ENCODE measurements at regions not wholly inside any gene's neighbourhood (a gene's known extent, or its start where the extent isn't known, plus 50 kb on each side); places are given as distances from the start of the nearest gene placed in this dataset.
A peak's percentile ranks its signal among the peaks of the same experiment; 100 is the strongest.

DNA sequence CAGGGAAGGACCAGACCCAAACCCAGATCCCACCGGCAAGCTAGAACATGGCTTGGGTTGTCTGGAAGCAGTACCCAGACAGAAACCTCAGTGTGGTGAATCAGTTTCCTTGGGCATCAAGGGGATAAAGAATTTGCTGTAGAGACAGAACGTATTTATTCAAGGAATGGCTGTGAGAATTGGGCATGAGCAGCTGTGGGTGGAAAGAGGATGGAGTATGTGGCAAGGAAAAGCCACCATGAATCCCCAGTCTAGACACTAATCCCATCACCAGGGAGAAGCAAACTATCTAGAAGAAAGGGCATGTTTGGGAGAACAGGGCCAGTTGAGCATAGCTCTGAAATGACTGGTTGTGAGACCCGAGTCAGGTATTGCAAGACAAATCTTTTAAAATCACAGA, 109.2 kb downstream of the TOMM20 start:
- Histone ChIP-seq H3K9me3 (ENCODE audit: control insufficient read depth in 1 of 2, low read length in 2 of 2) (no peaks in the 10 kb centered on the region), H3K27me3 (ENCODE audit: control insufficient read depth in 1 of 2, insufficient read depth in 2 of 2, low read length in 2 of 2) (no peaks in the 10 kb centered on the region), H3K4me3 (ENCODE audit: low read depth in 1 of 2, low read length in 2 of 2) (no peak overlapping the region), H3K4me1 (ENCODE audit: control insufficient read depth in 1 of 2, insufficient read depth in 2 of 2, low read length in 2 of 2) (no peaks in the 10 kb centered on the region), H3K9ac (ENCODE audit: low read depth in 1 of 2, low read length in 2 of 2) (no peak overlapping the region), H3K36me3 (ENCODE audit: control insufficient read depth in 1 of 2, insufficient read depth in 2 of 2, low read length in 2 of 2) (no peaks in the 10 kb centered on the region), H3K27ac (ENCODE audit: low read depth, low read length) (no peak overlapping the region)

DNA sequence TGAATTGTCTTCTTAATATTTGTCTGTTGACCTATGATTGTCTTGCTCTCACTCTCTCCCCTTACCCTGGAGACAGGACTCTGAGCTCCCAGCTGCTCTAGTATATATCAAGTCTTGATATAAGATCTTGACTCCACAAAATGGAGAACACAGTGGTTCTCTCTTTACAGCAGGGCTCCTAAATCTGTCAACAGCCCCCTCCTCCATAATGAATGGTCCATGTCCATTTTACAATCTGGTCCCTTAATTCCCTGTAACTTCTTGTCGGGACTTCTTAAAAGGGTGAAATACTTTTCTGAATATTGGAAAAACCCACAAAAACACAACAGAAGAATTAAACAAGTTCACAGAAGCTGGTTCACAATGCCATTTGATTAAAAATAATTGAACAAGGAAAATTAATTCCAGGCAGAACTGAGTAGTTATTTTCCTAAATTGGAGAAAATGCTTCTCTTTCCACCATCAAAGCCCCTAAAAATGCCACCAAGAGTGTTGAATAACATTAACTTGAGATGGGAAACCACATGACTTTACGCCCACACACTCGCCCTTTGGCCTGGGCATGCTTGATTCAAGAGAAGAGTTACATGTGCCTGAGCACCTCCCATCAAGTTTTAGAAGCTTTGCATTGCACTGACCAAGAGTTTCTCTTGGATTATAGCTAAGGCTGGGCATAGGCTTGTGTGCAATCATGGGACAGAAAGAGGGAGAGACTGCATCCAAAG, 109.8 kb downstream of the TOMM20 start:
- Histone ChIP-seq H3K27me3 (ENCODE audit: control insufficient read depth in 1 of 2, insufficient read depth in 2 of 2, low read length in 2 of 2) (no peaks in the 10 kb centered on the region), H3K27ac (ENCODE audit: low read depth, low read length) (no peak overlapping the region), H3K9ac (ENCODE audit: low read depth in 1 of 2, low read length in 2 of 2) (no peak overlapping the region), H3K36me3 (ENCODE audit: control insufficient read depth in 1 of 2, insufficient read depth in 2 of 2, low read length in 2 of 2) (no peaks in the 10 kb centered on the region), H3K4me1 (ENCODE audit: control insufficient read depth in 1 of 2, insufficient read depth in 2 of 2, low read length in 2 of 2) (no peaks in the 10 kb centered on the region), H3K9me3 (ENCODE audit: control insufficient read depth in 1 of 2, low read length in 2 of 2) (no peaks in the 10 kb centered on the region), H3K4me3 (ENCODE audit: low read depth in 1 of 2, low read length in 2 of 2) (no peak overlapping the region)

DNA sequence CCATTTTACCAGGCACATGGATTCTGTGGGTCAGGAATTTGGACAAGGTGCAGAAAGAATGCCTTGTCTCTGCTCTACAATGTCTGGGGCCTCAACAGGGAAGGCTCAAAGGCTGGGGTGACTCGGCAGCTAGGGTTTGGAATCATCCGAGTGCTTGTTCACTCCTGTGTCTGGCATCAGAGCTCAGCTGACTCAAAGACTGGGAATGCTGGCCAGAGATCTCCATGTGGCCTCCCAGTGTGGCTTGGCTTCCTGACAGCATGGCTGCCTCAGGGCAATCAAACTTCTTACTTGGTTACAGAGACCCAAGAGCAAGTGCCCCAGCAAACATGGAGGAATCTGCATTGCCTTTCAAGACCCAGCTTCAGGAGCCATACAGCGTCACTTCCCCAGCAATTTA, 110.5 kb downstream of the TOMM20 start:
- Histone ChIP-seq H3K9ac (ENCODE audit: low read depth in 1 of 2, low read length in 2 of 2) (no peak overlapping the region), H3K9me3 (ENCODE audit: control insufficient read depth in 1 of 2, low read length in 2 of 2) (no peaks in the 10 kb centered on the region), H3K27ac (ENCODE audit: low read depth, low read length) (no peak overlapping the region), H3K27me3 (ENCODE audit: control insufficient read depth in 1 of 2, insufficient read depth in 2 of 2, low read length in 2 of 2) (no peaks in the 10 kb centered on the region), H3K4me3 (ENCODE audit: low read depth in 1 of 2, low read length in 2 of 2) (no peak overlapping the region), H3K36me3 (ENCODE audit: control insufficient read depth in 1 of 2, insufficient read depth in 2 of 2, low read length in 2 of 2) (no peaks in the 10 kb centered on the region), H3K4me1 (ENCODE audit: control insufficient read depth in 1 of 2, insufficient read depth in 2 of 2, low read length in 2 of 2) (peaks cover 0 to under 1% of the 10 kb centered on the region in 2 donors)

DNA sequence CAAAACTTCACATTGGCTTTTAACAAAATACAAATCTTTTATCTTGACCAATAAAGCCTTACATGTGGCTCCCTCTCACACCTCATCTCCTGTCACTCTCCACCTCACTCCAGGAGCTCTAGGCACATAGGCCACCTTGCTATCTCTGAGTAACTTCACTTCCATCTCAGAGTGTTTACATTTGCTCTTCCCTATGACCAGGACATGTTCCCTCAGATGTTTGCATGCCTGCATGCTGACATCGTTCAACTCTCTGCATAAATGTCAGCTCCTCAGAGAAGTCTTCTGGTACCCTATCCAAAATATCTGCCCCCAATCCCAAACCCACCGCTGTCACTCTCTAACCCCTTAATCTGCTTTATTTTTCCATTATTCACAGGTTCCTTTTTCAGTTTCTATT, 110.9 kb downstream of the TOMM20 start:
- Histone ChIP-seq H3K27me3 (ENCODE audit: control insufficient read depth in 1 of 2, insufficient read depth in 2 of 2, low read length in 2 of 2) (no peaks in the 10 kb centered on the region), H3K4me3 (ENCODE audit: low read depth in 1 of 2, low read length in 2 of 2) (no peak overlapping the region), H3K36me3 (ENCODE audit: control insufficient read depth in 1 of 2, insufficient read depth in 2 of 2, low read length in 2 of 2) (no peaks in the 10 kb centered on the region), H3K9ac (ENCODE audit: low read depth in 1 of 2, low read length in 2 of 2) (no peak overlapping the region), H3K9me3 (ENCODE audit: control insufficient read depth in 1 of 2, low read length in 2 of 2) (no peaks in the 10 kb centered on the region), H3K4me1 (ENCODE audit: control insufficient read depth in 1 of 2, insufficient read depth in 2 of 2, low read length in 2 of 2) (peaks cover 0 to 5% of the 10 kb centered on the region in 2 donors), H3K27ac (ENCODE audit: low read depth, low read length) (no peak overlapping the region)

DNA sequence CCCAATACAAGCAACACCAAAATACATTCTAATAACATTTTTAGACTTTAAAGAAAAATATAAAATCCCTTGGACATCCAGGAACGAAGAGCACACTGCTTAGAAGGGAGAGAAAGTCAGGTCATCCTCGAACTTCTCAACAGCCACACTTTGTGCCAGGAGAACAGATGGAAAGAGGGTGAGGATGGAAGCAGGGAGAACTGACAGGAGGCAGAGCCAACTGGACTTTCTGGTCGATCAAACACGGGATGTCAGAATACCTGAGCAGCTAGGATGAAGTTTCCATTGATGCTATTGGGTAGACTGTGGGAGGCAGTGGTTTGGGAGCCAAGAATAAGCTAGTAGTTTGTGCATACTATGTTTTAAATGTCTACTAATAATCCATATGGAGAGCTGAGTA, 111.4 kb downstream of the TOMM20 start:
- H3K36me3 ChIP-seq (ENCODE audit: control insufficient read depth in 1 of 2, insufficient read depth in 2 of 2, low read length in 2 of 2) = no peaks in the 10 kb centered on the region
- H3K27me3 ChIP-seq (ENCODE audit: control insufficient read depth in 1 of 2, insufficient read depth in 2 of 2, low read length in 2 of 2) = no peaks in the 10 kb centered on the region
- H3K4me3 ChIP-seq (ENCODE audit: low read depth in 1 of 2, low read length in 2 of 2) = no peak overlapping the region
- no peak overlapping the region for H3K9ac ChIP-seq (ENCODE audit: low read depth in 1 of 2, low read length in 2 of 2)
- H3K4me1 ChIP-seq (ENCODE audit: control insufficient read depth in 1 of 2, insufficient read depth in 2 of 2, low read length in 2 of 2) = peaks cover 0 to 10% of the 10 kb centered on the region in 2 donors
- H3K9me3 ChIP-seq (ENCODE audit: control insufficient read depth in 1 of 2, low read length in 2 of 2) = no peaks in the 10 kb centered on the region
- no peak overlapping the region for H3K27ac ChIP-seq (ENCODE audit: low read depth, low read length)

DNA sequence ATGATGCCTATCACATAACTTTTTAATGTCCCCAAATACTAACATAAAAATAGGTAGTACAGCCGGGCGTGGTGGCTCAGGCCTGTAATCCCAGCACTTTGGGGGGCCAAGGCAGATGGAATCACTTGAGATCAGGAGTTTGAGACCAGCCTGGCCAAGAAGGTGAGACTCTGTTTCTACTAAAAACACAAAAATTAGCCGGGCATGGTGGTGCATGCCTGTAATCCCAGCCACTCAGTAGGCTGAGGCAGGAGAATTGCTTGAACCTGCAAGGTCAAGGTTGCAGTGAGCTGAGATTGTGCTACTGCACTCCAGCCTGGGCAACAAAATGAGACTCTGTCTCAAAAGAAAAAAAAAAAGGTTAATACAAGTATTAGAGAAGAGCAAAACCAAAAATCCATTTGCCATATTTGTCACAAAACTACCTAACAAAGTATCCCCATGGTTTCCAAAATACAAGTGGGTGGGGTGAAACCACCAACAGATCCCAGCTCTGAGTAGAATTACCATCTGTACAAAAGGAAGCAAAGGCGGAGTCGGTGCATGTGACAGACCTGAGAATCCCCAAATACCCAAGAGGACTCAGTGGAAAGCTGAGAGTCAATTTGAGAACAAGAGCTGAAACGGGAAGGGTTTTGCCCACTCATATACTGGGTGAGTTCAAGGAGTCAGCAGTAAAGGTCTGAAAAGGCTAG, 113.2 kb downstream of the TOMM20 start:
- Histone ChIP-seq H3K4me3 (ENCODE audit: low read depth in 1 of 2, low read length in 2 of 2) (no peak overlapping the region), H3K36me3 (ENCODE audit: control insufficient read depth in 1 of 2, insufficient read depth in 2 of 2, low read length in 2 of 2) (no peaks in the 10 kb centered on the region), H3K27ac (ENCODE audit: low read depth, low read length) (no peak overlapping the region), H3K4me1 (ENCODE audit: control insufficient read depth in 1 of 2, insufficient read depth in 2 of 2, low read length in 2 of 2) (peaks cover 0 to 18% of the 10 kb centered on the region in 2 donors), H3K27me3 (ENCODE audit: control insufficient read depth in 1 of 2, insufficient read depth in 2 of 2, low read length in 2 of 2) (no peaks in the 10 kb centered on the region), H3K9me3 (ENCODE audit: control insufficient read depth in 1 of 2, low read length in 2 of 2) (no peaks in the 10 kb centered on the region), H3K9ac (ENCODE audit: low read depth in 1 of 2, low read length in 2 of 2) (no peak overlapping the region)

DNA sequence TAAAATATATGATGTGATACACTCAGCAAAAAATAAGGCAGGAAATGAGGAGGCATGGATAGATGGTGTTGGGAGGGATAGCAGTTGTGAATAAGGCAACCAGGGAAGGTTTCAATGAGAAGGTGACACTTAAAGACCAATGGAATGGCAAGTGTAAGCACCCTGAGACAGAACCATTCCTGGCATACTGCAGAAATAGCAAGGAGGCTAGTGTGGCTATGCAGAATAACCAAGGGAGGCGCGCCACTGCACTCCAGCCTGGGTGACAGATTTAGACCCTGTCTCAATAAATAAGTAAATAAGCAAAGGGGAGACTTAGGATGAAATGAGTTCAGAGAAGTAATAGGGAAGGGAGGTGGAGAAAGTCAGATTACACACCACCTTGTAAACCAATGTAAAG, 113.9 kb downstream of the TOMM20 start:
- Histone ChIP-seq H3K9ac (ENCODE audit: low read depth in 1 of 2, low read length in 2 of 2) (no peak overlapping the region), H3K4me3 (ENCODE audit: low read depth in 1 of 2, low read length in 2 of 2) (no peak overlapping the region), H3K4me1 (ENCODE audit: control insufficient read depth in 1 of 2, insufficient read depth in 2 of 2, low read length in 2 of 2) (peaks cover 0 to 18% of the 10 kb centered on the region in 2 donors), H3K9me3 (ENCODE audit: control insufficient read depth in 1 of 2, low read length in 2 of 2) (no peaks in the 10 kb centered on the region), H3K27me3 (ENCODE audit: control insufficient read depth in 1 of 2, insufficient read depth in 2 of 2, low read length in 2 of 2) (no peaks in the 10 kb centered on the region), H3K27ac (ENCODE audit: low read depth, low read length) (no peak overlapping the region), H3K36me3 (ENCODE audit: control insufficient read depth in 1 of 2, insufficient read depth in 2 of 2, low read length in 2 of 2) (no peaks in the 10 kb centered on the region)

DNA sequence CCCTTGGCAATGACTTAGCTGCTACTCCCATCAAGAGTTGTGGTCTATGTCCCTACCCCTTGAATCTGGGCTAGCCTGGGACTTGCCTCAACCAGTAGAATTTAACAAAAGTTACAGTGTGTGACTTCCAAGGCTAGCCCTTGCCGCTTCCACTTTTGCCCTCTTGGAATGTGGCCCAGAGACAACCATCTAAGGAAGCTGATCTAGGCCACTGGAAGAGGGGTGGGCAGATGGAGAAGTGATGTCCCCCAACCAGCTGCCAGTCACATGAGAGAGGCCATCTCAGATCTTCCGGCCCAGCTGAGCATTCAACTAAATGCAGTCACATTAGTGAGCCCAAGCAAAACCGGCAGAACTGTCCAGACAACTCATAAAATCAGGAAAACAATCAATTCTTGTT, 115.1 kb downstream of the TOMM20 start:
- H3K9ac ChIP-seq (ENCODE audit: low read depth in 1 of 2, low read length in 2 of 2) = no peak overlapping the region
- no peaks in the 10 kb centered on the region for H3K9me3 ChIP-seq (ENCODE audit: control insufficient read depth in 1 of 2, low read length in 2 of 2)
- no peak overlapping the region for H3K4me3 ChIP-seq (ENCODE audit: low read depth in 1 of 2, low read length in 2 of 2)
- peaks cover 0 to 18% of the 10 kb centered on the region in 2 donors for H3K4me1 ChIP-seq (ENCODE audit: control insufficient read depth in 1 of 2, insufficient read depth in 2 of 2, low read length in 2 of 2)
- no peaks in the 10 kb centered on the region for H3K36me3 ChIP-seq (ENCODE audit: control insufficient read depth in 1 of 2, insufficient read depth in 2 of 2, low read length in 2 of 2)
- H3K27ac ChIP-seq (ENCODE audit: low read depth, low read length) = no peak overlapping the region
- no peaks in the 10 kb centered on the region for H3K27me3 ChIP-seq (ENCODE audit: control insufficient read depth in 1 of 2, insufficient read depth in 2 of 2, low read length in 2 of 2)

DNA sequence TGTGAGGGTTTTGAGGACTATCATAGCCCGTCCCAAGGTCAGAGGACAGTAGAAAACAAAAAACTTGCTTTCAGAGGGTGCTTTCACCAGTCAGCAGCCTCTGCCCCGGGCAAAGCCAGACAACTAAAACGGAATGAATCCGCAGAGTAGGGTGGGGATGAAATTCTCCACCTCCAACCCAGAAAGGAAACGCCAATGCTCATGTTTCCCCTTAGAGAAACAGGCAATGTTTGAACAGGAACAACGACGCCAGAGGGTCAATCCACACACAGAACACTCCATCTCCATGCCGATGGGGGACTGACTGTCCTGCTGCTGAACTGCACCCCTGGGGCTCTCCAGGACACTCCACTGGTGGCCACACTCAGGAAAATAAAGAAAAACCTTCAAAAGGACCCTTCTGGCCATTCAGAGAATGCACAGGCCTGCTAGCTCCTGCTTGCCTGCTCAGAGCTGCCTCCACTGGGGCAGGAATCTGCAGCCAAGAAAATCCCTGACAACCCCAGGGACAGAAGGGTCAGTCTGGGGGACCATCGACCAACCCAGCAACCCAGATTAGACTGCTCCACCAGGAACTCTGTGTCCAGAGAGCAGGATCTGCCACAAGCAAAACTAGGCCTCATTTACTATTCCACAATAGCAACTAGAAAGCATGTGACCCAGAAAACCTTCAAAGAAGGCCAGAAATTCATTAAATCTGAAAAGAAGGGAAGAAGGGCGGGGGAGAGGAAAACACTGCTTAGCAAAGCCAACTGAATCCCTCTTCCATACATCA, 116.0 kb downstream of the TOMM20 start:
- no peak overlapping the region for H3K27ac ChIP-seq (ENCODE audit: low read depth, low read length)

More for the DNA sequence above, 116.0 kb downstream of the TOMM20 start:
- peaks cover 0 to 18% of the 10 kb centered on the region in 2 donors for H3K4me1 ChIP-seq (ENCODE audit: control insufficient read depth in 1 of 2, insufficient read depth in 2 of 2, low read length in 2 of 2)
- peak overlapping the region in 1 of 2 donors; percentile 4 for H3K9ac ChIP-seq (ENCODE audit: low read depth in 1 of 2, low read length in 2 of 2)
- no peaks in the 10 kb centered on the region for H3K36me3 ChIP-seq (ENCODE audit: control insufficient read depth in 1 of 2, insufficient read depth in 2 of 2, low read length in 2 of 2)
- no peaks in the 10 kb centered on the region for H3K9me3 ChIP-seq (ENCODE audit: control insufficient read depth in 1 of 2, low read length in 2 of 2)
- no peaks in the 10 kb centered on the region for H3K27me3 ChIP-seq (ENCODE audit: control insufficient read depth in 1 of 2, insufficient read depth in 2 of 2, low read length in 2 of 2)
- H3K4me3 ChIP-seq (ENCODE audit: low read depth in 1 of 2, low read length in 2 of 2) = no peak overlapping the region

All from duodenal mucosa (tissue), 2 donors.